Astrocyte of the cerebellum (primary cell): ENCODE measurements at regions not wholly inside any gene's neighbourhood (a gene's known extent, or its start where the extent isn't known, plus 50 kb on each side); places are given as distances from the start of the nearest gene placed in this dataset.

ENCODE experiments used
- DNase-seq: peaks from one replicate; pipeline ENCODE4 v3.0.0-alpha.2; 2011; ENCODE audit warnings: low read depth
- H3K4me3 ChIP-seq: 2 replicates; pipeline ENCODE4 v1.5.1; 2011; ENCODE audit warnings: mild to moderate bottlenecking, low read depth, low read length, moderate library complexity
- CTCF ChIP-seq: IDR thresholded peaks from 2 replicates; pipeline ENCODE4 v1.5.1; 2012; ENCODE audit warnings: low read length, low read depth, moderate library complexity, mild to moderate bottlenecking; ENCODE audit errors: missing control alignments
- in situ Hi-C: cut with HindIII; loops from 2 replicates; pipeline ENCODE4 v1.10.0; 2017; ENCODE audit warnings: low sequenced_read_pairs

GRCh38 chr6:168208854-168209253, 110.7 kb downstream of the DACT2 start:
- in situ Hi-C loops: loop anchor here (5.0 kb wide), 1 partner anchor 87 kb away; no protein-coding TSS in a partner anchor
- no peak for DNase-seq
- no peak for TF ChIP-seq CTCF
- no peak overlapping the region for H3K4me3 ChIP-seq

- in situ Hi-C loops: loop anchor here (5.0 kb wide), 1 partner anchor 86 kb away; no protein-coding TSS in a partner anchor
- no peak for TF ChIP-seq CTCF
- no peak overlapping the region for H3K4me3 ChIP-seq
- DNase-seq: no peak
Measured at GRCh38 chr6:168208402-168208801, 111.2 kb downstream of the DACT2 start.

GRCh38 chr6:168207421-168208175, 112.0 kb downstream of the DACT2 start:
- no peak for TF ChIP-seq CTCF
- in situ Hi-C loops: loop anchor here (5.0 kb wide), 1 partner anchor 85 kb away; no protein-coding TSS in a partner anchor
- no peak for DNase-seq
- no peak overlapping the region for H3K4me3 ChIP-seq

GRCh38 chr6:168206661-168207274, 112.8 kb downstream of the DACT2 start:
- in situ Hi-C loops: loop anchor here (5.0 kb wide), 1 partner anchor 84 kb away; no protein-coding TSS in a partner anchor

GRCh38 chr6:168206186-168206585, 113.4 kb downstream of the DACT2 start:
- DNase-seq: no peak
- in situ Hi-C loops: loop anchor here (5.0 kb wide), 1 partner anchor 84 kb away; no protein-coding TSS in a partner anchor
- TF ChIP-seq CTCF: no peak
- H3K4me3 ChIP-seq: no peak overlapping the region

More at GRCh38 chr6:168206661-168207274, 112.8 kb downstream of the DACT2 start:
- H3K4me3 ChIP-seq: no peak overlapping the region
- DNase-seq: no peak
- TF ChIP-seq CTCF: no peak

GRCh38 chr6:168201799-168202198, 117.8 kb downstream of the DACT2 start:
- no peak for TF ChIP-seq CTCF
- in situ Hi-C loops: loop anchor here (5.0 kb wide), 1 partner anchor 34 kb away; no protein-coding TSS in a partner anchor

More at GRCh38 chr6:168201799-168202198, 117.8 kb downstream of the DACT2 start:
- no peak overlapping the region for H3K4me3 ChIP-seq
- no peak for DNase-seq
